WTC11 (cell line): ENCODE measurements at regions not wholly inside any gene's neighbourhood (a gene's known extent, or its start where the extent isn't known, plus 50 kb on each side); places are given as distances from the start of the nearest gene placed in this dataset.

Experiments used
- ATF3 ChIP-seq: sonication (generic); formaldehyde crosslinking; conservative IDR thresholded peaks from 2 replicates; pipeline ENCODE4 v1.8.1; 2022; ENCODE audit warnings: mild to moderate bottlenecking, missing genetic modification reagents
- CTCF ChIP-seq: fragments of 200-600 bp; IDR thresholded peaks from 2 replicates; pipeline ENCODE4 v1.8.0; 2022; ENCODE audit warnings: antibody characterized with exemption
- ESRRA ChIP-seq: sonication (generic); formaldehyde crosslinking; IDR thresholded peaks from 2 replicates; pipeline ENCODE4 v1.8.1; 2022; ENCODE audit warnings: mild to moderate bottlenecking, missing genetic modification reagents, borderline replicate concordance
- FOXP1 ChIP-seq: sonication (generic); formaldehyde crosslinking; IDR thresholded peaks from 2 replicates; pipeline ENCODE4 v1.8.0; 2022; ENCODE audit warnings: missing genetic modification reagents, mild to moderate bottlenecking, moderate library complexity, borderline replicate concordance
- IRF2 ChIP-seq: sonication (generic); formaldehyde crosslinking; IDR thresholded peaks from 2 replicates; pipeline ENCODE4 v1.8.0; 2022; ENCODE audit warnings: low read depth, missing genetic modification reagents, borderline replicate concordance
- MAX ChIP-seq: sonication (generic); formaldehyde crosslinking; IDR thresholded peaks from 2 replicates; pipeline ENCODE4 v1.8.0; 2022; ENCODE audit warnings: mild to moderate bottlenecking, missing genetic modification reagents
- SMAD4 ChIP-seq: sonication (generic); formaldehyde crosslinking; IDR thresholded peaks from 2 replicates; pipeline ENCODE4 v1.8.0; 2022; ENCODE audit warnings: mild to moderate bottlenecking, missing genetic modification reagents
- SOX15 ChIP-seq: fragments of 250-450 bp; sonication (Bioruptor Pico); IDR thresholded peaks from 2 replicates; pipeline ENCODE4 v1.9.0; 2021; ENCODE audit warnings: mild to moderate bottlenecking
- ZNF138 ChIP-seq: sonication (generic); formaldehyde crosslinking; conservative IDR thresholded peaks from 2 replicates; pipeline ENCODE4 v1.8.1; 2022; ENCODE audit warnings: mild to moderate bottlenecking, moderate library complexity, missing genetic modification reagents
- ZNF532 ChIP-seq: fragments of 250-450 bp; sonication (Bioruptor Pico); IDR thresholded peaks from 2 replicates; pipeline ENCODE4 v1.9.0; 2021; ENCODE audit warnings: mild to moderate bottlenecking, borderline replicate concordance

- TF ChIP-seq ATF3, result no peak
- no peak for TF ChIP-seq MAX
- TF ChIP-seq CTCF, result no peak
- no peak for TF ChIP-seq ZNF138
- TF ChIP-seq IRF2, result no peak
- TF ChIP-seq ESRRA (CRISPR knock-in tag), result no peak
- TF ChIP-seq FOXP1 (CRISPR knock-in tag), result no peak
- TF ChIP-seq ZNF532 (CRISPR knock-in tag), result no peak
- no peak for TF ChIP-seq SOX15 (CRISPR knock-in tag)
- no peak for TF ChIP-seq SMAD4 (CRISPR knock-in tag)
Measured at GRCh38 chr4:28444886-28445496, 1584.3 kb downstream of the STIM2 start.
